Stimulated activated CD8-positive, alpha-beta memory T cell treated with anti-CD3 and anti-CD28 coated beads, Interleukin-4, amount 100 ng/mL, for 1 hour (primary cell): ENCODE measurements at regions not wholly inside any gene's neighbourhood (a gene's known extent, or its start where the extent isn't known, plus 50 kb on each side); places are given as distances from the start of the nearest gene placed in this dataset.

ENCODE experiments used
- DNase-seq, 2 donors: peaks; one replicate each; pipeline ENCODE4 v3.0.0-alpha.2; 2020; ENCODE audit warnings: low read depth in 2 of 2, low spot score in 1 of 2

- no peak for DNase-seq
These were observed 1707.6 kb upstream of the RAG2 start for GRCh38 chr11:38305682-38306081.

- DNase-seq = no peak
These were observed 1706.9 kb upstream of the RAG2 start for GRCh38 chr11:38304926-38305325.

- no peak for DNase-seq
These were observed 1704.5 kb upstream of the RAG2 start for GRCh38 chr11:38302564-38302963.

GRCh38 chr11:38300570-38300969, 1702.5 kb upstream of the RAG2 start:
- DNase-seq = no peak

GRCh38 chr11:38296211-38296776, 1698.3 kb upstream of the RAG2 start:
- DNase-seq = no peak

- no peak for DNase-seq
These were observed 1684.7 kb upstream of the RAG2 start for GRCh38 chr11:38282718-38283117.

- DNase-seq = no peak
These were observed 1680.6 kb upstream of the RAG2 start for GRCh38 chr11:38278457-38279141.

- DNase-seq = no peak
These were observed 1676.0 kb upstream of the RAG2 start for GRCh38 chr11:38274031-38274430.

GRCh38 chr11:38272376-38272775, 1674.3 kb upstream of the RAG2 start:
- no peak for DNase-seq

GRCh38 chr11:38266691-38267090, 1668.7 kb upstream of the RAG2 start:
- DNase-seq = no peak

GRCh38 chr11:38256436-38256835, 1658.4 kb upstream of the RAG2 start:
- no peak for DNase-seq

- no peak for DNase-seq
These were observed 1656.9 kb upstream of the RAG2 start for GRCh38 chr11:38254913-38255312.

- DNase-seq = no peak
These were observed 1654.6 kb upstream of the RAG2 start for GRCh38 chr11:38252620-38253019.

- no peak for DNase-seq
These were observed 1648.4 kb upstream of the RAG2 start for GRCh38 chr11:38246451-38246850.

- no peak for DNase-seq
These were observed 1628.6 kb upstream of the RAG2 start for GRCh38 chr11:38226684-38227083.

- no peak for DNase-seq
These were observed 1623.3 kb upstream of the RAG2 start for GRCh38 chr11:38221295-38221694.

GRCh38 chr11:38219636-38220035, 1621.6 kb upstream of the RAG2 start:
- no peak for DNase-seq

- DNase-seq = no peak
These were observed 1610.9 kb upstream of the RAG2 start for GRCh38 chr11:38208951-38209350.

GRCh38 chr11:38206663-38207062, 1608.6 kb upstream of the RAG2 start:
- DNase-seq = no peak

GRCh38 chr11:38191101-38191500, 1593.1 kb upstream of the RAG2 start:
- no peak for DNase-seq

- no peak for DNase-seq
These were observed 1584.3 kb upstream of the RAG2 start for GRCh38 chr11:38182126-38182866.

GRCh38 chr11:38176686-38177322, 1578.8 kb upstream of the RAG2 start:
- no peak for DNase-seq
